PFSK-1 (cell line): ENCODE measurements at regions not wholly inside any gene's neighbourhood (a gene's known extent, or its start where the extent isn't known, plus 50 kb on each side); places are given as distances from the start of the nearest gene placed in this dataset.

Source experiments
- POLR2AphosphoS5 ChIP-seq: IDR thresholded peaks from 2 replicates; pipeline ENCODE4 v1.6.1; 2012; ENCODE audit warnings: low read depth, mild to moderate bottlenecking, control low read depth, low read length, moderate library complexity
- SIN3A ChIP-seq: IDR thresholded peaks from 2 replicates; pipeline ENCODE4 v1.6.1; 2012; ENCODE audit warnings: mild to moderate bottlenecking, low read length, moderate library complexity, borderline replicate concordance; ENCODE audit not compliant: insufficient read depth
- TAF1 ChIP-seq: IDR thresholded peaks from 2 replicates; pipeline ENCODE4 v1.6.1; 2012; ENCODE audit warnings: low read length, control low read depth, borderline replicate concordance; ENCODE audit not compliant: insufficient read depth

GRCh38 chr15:67935244-67935643 lies 95.4 kb upstream of the RNU6-1 start:
- TF ChIP-seq TAF1 (no peak), POLR2AphosphoS5 (no peak), SIN3A (no peak)
